A549 (cell line): ENCODE measurements at regions not wholly inside any gene's neighbourhood (a gene's known extent, or its start where the extent isn't known, plus 50 kb on each side); places are given as distances from the start of the nearest gene placed in this dataset.

Source experiments
- CTCF ChIP-seq: fragments of >200 bp; sonication (Bioruptor Twin); formaldehyde crosslinking; IDR thresholded peaks from 3 replicates; pipeline ENCODE4 v1.5.1; 2016
- E2F6 ChIP-seq: IDR thresholded peaks from 2 replicates; pipeline ENCODE4 v1.6.1; 2012; ENCODE audit warnings: low read depth, borderline replicate concordance
- ESRRA ChIP-seq: fragments of 150-350 bp; IDR thresholded peaks from 2 replicates; pipeline ENCODE4 v1.6.1; 2014; ENCODE audit warnings: mild to moderate bottlenecking, low read length, borderline replicate concordance
- FOSL2 ChIP-seq, 2 experiments: fragments of 450-650 bp in 1 of 2; fragments of >200 bp in 1 of 2; sonication (Bioruptor Twin) in 1 of 2; formaldehyde crosslinking; IDR thresholded peaks; 2 replicates each; pipeline versions ENCODE4 v1.5.0 to v1.6.1; 2016 to 2020; ENCODE audit warnings: mild to moderate bottlenecking in 1 of 2, moderate library complexity in 1 of 2
- JUNB ChIP-seq: fragments of >200 bp; sonication (Bioruptor Twin); formaldehyde crosslinking; IDR thresholded peaks from 2 replicates; pipeline ENCODE4 v1.6.1; 2016
- MYC ChIP-seq: IDR thresholded peaks from 2 replicates; pipeline ENCODE4 v1.6.1; 2012; ENCODE audit warnings: mild to moderate bottlenecking, inconsistent platforms, low read length, improper control_type of control experiment, borderline replicate concordance
- PHF8 ChIP-seq: fragments of 200-600 bp; sonication (generic); IDR thresholded peaks from 2 replicates; pipeline ENCODE4 v1.6.1; 2016; ENCODE audit warnings: low read depth, mild to moderate bottlenecking, antibody characterized with exemption, moderate library complexity, borderline replicate concordance
- RAD21 ChIP-seq, 2 experiments: fragments of >200 bp in 1 of 2; sonication (Bioruptor Twin) in 1 of 2; formaldehyde crosslinking in 1 of 2; IDR thresholded peaks in 1 of 2; conservative IDR thresholded peaks in 1 of 2; 2 replicates in 1 of 2; 3 replicates in 1 of 2; pipeline ENCODE4 v1.6.1; 2012 to 2018; ENCODE audit warnings: inconsistent platforms in 1 of 2
- REST ChIP-seq: fragments of 200-600 bp; sonication (generic); IDR thresholded peaks from 2 replicates; pipeline ENCODE4 v1.6.1; 2016; ENCODE audit warnings: antibody characterized with exemption, mild to moderate bottlenecking, moderate library complexity
- RFX5 ChIP-seq: fragments of 450-650 bp; IDR thresholded peaks from 2 replicates; pipeline ENCODE4 v1.7.1; 2014; ENCODE audit warnings: antibody characterized with exemption, mild to moderate bottlenecking, moderate library complexity
- SMC3 ChIP-seq: fragments of >200 bp; sonication (Bioruptor Twin); formaldehyde crosslinking; IDR thresholded peaks from 3 replicates; pipeline ENCODE4 v1.6.1; 2018; ENCODE audit warnings: inconsistent platforms
- TP53 ChIP-seq: fragments of 250-450 bp; sonication (Bioruptor Pico); IDR thresholded peaks from 2 replicates; pipeline ENCODE4 v1.5.0; 2021; ENCODE audit warnings: mild to moderate bottlenecking, moderate library complexity
- ZSCAN20 ChIP-seq: fragments of 250-450 bp; sonication (Bioruptor Pico); IDR thresholded peaks from 2 replicates; pipeline ENCODE4 v1.8.0; 2022; ENCODE audit warnings: mild to moderate bottlenecking, moderate library complexity

- TF ChIP-seq CTCF (no peak), RFX5 (no peak), FOSL2 (IDR thresholded peaks at IDR 0.05) (no peak), FOSL2 (CRISPR knock-in tag; IDR thresholded peaks at IDR 0.05) (no peak), REST (no peak), ESRRA (no peak), SMC3 (no peak), MYC (no peak), PHF8 (no peak), RAD21 (conservative IDR thresholded peaks at IDR 0.05 in 1 of 2, IDR thresholded peaks at IDR 0.05 in 1 of 2) (no peak), E2F6 (no peak), TP53 (CRISPR knock-in tag) (no peak), ZSCAN20 (no peak), JUNB (no peak)
Observed at GRCh38 chr1:96306809-96307560, 414.6 kb upstream of the PTBP2 start.
